ENCODE measurements at regions not wholly inside any gene's neighbourhood (a gene's known extent, or its start where the extent isn't known, plus 50 kb on each side); places are given as distances from the start of the nearest gene placed in this dataset.

DNA sequence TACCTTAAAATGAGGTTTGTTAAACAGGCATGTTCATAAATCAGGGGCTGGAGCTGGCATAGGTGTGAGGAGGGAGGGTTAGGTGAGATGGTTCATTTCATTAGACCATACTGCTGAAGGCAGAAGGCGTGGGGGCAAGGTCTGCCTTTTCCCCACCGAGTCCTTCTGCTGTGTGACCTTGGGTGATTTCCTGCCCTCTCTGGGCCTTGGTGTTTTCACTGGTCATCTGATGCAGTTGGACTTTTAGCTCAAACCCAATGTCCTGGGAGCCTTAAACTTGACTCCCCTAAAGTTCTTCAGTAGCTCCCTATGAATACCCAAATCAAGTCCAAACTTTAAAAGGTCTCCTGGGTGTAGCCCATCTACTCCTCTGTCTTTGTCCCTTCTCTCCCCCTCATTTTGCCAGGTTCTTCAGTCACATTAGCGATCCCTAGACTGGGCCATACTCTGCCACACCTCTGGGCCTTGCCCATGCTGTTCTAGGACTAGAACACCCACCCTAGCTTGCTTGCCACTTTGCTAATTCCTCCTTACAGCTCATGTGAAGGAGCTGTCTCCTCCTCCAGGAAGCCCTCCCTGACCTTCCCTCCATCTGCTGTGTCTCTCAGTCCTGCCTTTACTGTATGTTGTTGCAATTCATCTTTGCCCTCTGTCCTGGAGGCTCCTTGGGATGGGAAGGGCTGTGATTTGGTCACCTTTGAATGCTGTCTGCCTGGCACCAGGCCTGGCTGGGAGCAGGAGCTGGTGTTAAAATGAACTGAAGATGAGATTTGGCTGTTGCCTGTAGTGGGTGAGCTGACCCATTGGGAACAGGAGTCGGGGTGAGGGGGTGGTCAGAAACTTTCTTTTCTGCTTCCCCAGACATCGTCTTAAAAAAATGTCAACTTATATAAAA lies 85.4 kb upstream of the HS6ST1 start:
- no peak for DNase-seq

DNA sequence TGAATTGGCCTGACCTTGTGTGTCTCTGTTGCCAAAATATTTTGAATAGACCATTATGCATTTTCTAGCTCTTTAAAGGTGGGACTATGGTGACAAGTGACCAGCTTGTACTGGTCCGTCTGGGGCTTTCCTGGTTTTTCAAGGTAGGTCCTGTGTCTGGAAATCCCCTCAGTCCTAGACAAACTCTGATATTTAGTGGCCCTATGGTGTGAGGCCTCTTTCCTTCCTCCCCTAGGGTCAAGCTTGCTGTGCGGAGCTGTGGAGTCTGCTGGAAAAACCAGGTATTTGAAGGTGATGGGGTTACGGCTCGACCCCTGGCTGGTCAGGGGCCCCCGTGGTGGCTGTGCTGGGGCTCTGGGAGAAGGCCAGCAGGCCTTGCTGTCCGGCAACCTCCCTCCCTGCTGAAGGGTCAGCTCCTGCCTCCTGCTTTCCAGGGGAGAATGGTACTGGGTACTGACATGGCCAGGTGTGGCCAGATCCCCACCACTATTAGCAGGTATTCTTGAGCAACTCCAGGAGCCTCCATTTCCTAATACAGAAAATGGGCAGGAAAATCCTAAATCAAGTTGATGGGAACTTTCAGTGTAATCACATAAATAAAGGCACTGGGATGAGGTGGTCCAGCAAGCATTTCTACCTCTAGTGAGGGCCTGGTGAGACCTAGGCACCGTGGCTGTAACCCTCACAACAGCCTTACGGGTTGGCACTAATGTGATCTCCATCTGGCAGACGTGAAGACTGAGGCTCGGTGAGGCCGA lies 86.2 kb upstream of the HS6ST1 start:
- no peak for DNase-seq

DNA sequence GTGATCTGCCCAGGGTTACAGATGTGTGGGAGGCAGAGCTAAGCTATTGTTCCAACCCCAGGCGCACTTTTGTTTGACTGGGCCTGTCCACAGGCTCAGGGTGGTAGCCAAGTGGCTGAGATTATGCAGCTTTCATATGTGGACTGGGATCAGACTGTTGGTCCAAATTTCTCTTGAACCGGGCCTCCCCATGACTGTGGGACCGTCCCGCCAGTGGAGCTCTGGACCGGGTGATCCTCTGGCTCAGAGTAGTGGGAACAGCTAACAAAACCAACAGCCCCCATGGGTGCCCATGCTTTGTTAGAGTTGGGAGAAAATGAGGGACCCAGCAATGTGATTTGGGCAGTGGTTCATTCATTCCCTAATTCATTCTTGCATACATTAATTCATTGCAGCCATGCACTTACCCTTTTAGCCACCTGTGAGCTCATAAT lies 86.8 kb upstream of the HS6ST1 start:
- no peak for DNase-seq

DNA sequence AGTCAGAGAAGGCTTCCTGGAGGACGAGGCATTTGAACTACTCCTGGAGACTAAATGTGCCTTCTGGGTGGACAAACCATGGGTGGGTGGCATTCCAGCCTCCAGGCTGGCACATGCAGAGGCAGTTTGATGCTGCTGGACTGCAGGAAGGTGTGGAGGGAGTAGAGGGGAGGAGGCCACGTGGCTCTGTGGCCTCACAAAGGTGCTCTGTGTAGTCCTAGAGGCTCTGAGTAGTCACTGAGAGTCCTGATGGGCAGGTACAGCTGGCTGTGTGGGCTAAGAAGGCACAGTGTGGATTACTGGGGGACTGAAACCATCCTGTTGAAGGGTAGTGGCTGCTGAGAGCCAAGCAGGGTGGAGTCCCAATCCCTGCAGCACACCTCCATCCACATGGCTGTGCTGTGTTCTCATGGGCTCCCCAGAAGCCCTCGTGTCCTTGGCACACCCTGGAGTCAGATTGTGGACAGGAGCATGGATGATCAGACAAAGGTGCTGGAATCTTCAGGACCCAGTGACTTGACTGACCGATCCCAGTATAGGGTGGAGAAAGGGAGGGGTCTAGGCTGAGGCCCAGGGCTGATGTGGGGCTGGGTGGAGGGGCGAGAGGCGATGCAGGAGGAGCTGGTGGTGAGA lies 87.4 kb upstream of the HS6ST1 start:
- DNase-seq, result no peak

DNA sequence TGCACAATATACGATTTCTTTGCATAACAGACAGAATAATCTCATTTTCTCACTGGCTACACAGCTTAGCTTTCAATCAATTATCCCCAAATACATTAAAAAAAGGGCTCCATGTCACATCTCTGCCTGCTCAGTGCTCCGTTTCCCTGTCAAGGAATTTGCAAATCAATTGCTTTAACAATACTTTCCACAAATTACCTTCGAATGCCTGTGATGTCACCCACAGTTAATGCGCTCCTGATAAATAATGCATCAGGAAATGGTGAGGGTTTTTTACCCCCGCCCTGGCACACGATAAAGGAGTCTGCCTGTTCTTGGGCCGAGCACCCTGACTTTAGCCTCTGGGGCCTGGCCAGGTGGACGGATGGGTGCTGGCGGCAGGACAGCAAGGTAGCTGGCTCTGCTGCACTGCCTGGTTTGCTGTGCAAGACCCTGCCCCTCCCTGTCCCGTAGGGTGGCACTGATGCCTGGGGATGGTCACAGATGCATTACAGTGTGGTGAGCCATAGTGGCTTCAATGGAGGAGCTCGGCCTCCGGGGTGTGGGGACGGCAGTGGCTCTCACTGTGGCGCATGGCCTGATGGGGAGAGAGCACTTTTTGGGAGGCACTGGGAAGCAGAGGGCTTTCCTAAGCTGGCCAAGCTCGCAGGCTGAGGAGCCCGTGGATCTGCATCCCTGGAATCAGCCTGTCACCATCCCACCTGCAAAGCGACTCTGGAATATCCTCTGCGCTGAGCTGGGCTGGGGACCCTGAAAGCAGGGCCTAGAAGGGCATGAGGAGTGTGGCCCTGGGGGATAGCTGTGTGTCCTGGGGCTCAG lies 88.3 kb upstream of the HS6ST1 start:
- DNase-seq, result no peak

DNA sequence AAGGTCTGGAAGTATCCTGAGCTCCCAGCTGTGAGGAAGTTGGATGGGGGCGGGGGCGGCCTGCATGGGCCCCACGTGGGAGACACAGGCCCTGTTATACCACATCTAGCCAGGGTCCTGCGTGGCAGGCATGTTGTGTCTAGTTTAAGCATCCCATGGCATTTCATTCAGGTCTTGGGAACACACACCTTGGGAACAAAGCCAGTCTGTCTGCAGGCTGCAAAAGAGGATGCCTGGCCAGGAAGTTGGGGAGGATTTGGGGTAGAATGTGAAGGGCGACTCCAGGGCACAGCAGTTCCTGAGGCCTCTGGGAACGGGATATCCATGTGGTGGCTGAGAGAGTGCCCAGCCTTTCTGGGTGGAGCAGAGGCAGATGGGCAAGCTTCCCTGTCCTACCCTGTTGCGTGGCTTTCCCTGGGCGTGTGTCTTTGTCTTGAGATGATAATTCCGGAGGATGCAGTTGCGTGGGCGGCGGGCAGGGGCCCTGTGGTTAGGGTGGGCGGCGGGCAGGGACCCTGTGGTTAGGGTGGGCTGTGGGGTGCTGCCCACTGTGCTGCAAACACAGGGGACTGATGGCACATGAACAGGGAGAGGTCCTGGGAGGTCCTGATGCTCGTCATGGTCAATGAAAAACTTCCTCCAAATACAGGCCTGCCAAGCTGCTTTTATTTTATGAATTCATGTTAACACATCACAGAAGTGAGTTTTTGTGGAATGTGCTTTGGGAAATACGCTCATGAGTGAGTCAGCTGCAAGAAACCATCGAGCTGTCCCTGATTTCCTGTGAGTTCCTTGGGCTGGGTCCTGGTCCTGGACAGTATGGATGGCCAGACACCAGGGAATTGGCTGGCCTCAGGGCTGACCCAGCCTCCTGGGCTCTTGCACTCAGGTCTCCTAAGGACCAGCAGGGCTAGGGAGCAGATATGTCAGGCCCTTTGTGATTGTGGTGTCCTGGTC lies 90.0 kb upstream of the HS6ST1 start:
- no peak for DNase-seq

DNA sequence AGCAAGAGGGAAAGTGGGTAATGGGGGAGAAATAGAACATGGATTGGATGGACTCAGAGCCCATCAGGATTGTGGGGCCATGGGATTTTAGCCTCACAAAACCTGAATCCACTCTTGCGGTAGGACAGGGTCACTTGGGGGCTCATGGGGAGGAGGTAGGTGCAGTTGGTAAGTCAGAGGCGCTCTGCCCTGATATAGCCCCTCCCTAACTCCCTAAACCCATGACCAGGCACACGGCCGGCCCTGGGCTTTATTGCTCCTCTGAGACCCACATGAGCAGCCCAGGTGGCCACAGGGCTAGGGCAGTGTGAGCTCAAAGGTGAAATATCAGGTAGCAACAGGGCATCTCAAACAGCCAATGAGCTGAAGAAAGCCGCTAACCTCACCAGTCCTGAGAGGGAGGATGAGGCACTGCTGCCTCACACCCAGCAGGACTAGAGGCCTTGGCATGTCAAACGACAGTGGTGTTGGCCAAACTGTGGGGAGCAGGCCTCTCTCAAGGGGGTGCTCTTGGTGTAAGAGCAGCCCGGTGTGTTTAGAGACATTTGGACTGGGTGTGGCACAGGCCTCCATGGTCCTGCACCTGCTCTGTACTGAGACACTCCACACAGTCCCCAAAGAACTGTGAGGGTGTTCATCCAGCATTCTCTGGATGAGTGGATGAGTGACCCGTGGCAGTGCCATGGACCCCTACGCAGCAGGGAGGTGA lies 90.8 kb upstream of the HS6ST1 start:
- DNase-seq, result no peak

DNA sequence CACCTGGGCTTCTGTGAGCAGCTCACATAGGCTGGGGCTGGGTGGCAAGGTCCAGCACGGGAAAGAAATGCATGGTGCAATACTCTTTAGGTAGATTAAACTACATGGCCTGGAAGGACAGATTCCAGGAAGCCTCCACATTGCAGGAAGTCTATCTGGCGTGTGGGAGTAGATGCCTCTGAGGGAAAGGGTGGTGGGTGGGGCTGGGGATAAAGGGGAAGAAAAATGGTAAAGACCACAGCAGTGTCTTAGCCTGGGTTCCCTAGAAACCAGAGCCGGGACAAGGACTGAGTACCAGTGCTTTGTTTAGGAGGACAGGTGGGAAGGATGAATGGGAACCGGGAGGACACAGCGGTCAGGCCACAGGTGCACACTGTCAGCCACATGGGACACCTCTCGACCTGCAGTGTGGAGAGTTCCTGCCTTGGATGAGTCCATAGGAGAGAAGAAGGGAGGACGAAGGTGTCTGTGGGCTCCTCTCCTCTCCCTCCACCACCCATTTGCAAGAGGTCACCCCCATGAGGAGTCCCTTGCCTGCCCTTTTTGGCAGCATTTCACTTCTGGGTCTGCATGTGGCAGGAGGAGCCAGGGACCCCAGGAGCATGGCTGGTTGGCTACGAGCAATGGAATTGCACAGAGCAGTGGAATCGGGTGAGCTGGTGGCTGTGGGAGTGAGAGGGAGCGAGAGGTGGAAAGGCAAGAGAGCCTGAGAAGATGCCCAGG lies 91.5 kb upstream of the HS6ST1 start:
- DNase-seq, result no peak

DNA sequence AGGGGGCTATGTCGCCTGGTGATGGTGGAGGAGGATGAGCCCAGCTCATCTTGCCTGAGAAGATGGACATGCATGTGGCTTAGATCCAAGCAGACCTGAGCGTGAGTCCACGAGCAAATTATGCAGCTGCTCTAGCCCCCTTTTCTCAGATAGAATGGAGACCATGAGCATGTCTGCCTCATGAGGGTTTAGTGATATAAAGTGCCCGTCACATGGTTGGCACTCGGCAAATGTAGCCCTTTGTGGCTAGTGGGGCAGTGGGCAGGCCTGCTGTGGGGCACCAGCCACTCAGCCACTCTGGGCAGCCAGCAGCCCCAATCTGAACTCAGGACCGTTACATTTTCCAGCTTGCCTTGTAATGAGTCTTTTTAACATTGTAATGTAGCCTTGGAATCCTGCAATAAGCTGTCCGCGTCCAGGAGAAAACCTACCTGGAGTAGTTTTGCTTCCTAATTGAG lies 92.1 kb upstream of the HS6ST1 start:
- no peak for DNase-seq

DNA sequence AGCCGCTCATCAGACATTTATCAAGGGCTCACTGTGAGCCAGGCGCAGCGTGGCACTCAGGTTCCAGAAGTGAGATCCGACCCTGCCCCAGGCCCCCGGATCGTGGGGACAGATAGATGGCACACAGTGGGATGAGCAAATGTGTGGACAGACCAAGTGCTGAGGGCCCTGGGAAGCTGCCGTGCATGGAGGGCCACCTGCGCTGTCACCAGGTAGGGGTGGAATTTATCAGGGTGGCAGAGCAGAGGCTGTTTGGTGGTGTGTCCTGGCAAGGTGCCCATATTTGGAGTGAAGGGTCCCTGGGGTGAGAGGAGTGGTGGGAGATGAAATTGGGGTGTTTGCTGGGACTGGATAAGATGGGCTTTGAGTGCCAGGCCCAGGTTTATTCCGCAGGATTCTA lies 92.8 kb upstream of the HS6ST1 start:
- no peak for DNase-seq

DNA sequence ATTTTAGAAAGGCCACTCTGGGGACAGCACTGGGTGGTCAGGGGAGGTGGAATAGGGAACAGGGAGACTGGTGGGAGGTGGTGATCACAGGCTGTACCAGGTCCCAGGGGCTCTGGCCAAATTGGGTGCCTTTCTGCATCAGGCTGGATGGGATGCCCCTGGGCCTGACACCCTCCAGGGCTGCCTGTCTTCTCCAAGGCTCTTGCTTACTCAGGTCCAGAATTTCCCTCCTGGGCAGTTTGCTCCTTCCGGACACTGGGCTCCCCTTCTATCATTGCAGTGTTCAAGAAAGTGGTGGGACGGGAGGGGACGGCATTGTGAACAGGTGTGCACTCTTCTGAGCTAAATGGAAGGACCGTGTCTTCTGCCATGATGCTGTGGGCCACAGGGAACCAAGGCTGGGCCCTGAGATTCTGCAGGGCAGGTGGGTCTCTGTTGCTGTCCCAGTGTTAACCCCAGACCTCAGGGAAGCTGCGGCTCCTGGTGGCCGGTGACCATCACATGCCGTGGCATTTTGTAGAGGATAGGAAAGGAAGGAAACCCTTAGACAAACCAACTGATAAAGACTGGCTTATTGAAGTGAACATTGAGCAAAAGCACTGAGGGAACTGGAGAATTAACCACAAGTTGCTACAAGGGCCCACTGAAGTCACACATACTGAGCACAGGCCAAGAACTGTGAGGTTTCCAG lies 93.7 kb upstream of the HS6ST1 start:
- DNase-seq, result peak; percentile 75

DNA sequence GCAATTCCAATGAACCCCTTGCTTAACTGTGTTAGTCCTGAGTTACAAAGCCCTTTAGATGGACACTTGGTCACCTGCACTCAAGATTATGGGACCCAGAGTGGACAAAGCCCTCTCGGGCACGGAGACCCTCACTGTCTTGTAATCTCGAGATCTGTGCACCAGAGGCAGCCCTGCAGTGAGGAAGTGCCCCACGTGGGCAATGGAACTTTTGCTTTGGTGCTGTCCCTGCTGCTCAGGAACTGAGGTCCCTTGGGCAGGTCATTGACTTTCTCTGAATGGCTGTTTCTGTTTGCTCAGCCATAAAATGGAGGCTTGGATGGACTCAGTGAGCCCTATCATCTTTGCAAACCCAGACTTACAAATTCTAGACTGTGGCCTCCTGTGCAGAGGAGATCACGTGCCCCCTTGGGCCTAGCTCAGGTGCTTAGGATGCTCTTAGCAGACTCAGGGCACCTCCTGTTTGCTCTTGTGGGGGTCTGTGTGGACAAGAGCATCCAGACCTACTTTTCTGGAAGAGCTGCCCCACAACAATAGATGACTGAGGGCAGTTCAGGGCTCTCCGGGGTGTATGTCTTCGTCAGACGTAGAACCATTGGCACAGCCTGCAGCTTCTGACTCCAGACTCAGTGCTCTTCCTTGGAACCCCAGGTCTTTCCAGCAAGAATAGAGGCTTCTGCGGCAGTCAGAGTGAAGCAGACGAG lies 94.5 kb upstream of the HS6ST1 start:
- no peak for DNase-seq

DNA sequence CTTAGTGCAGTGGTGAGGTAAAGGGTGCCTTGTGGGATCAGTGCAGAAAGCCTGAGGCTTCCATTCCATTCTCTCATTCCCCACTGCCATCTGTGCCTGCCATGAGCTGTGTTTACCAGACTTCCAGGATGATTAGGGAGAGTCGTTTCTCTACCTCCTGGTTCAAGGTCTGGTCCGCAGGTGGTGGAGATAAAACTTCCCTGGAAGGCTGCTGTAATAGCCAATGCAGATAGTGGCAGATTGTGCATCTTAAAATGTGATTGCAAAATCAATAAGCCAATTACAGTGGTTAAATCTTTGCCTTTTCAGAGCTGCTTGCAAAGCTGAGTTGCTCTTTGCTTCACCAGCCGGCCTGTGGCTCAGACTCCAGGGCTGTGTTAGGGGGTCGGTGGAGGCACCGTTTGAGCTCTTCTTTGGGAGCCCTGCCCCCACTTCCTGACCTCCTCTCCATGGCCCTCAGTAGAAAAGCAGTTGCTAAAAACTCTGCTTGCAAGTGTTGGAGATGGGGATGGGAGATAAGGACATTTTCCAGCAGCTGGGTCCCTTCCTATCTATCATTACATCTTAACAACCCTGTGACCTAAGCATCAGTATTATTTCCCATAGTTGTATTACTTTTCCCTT lies 95.2 kb upstream of the HS6ST1 start:
- peak; percentile 75 for DNase-seq

DNA sequence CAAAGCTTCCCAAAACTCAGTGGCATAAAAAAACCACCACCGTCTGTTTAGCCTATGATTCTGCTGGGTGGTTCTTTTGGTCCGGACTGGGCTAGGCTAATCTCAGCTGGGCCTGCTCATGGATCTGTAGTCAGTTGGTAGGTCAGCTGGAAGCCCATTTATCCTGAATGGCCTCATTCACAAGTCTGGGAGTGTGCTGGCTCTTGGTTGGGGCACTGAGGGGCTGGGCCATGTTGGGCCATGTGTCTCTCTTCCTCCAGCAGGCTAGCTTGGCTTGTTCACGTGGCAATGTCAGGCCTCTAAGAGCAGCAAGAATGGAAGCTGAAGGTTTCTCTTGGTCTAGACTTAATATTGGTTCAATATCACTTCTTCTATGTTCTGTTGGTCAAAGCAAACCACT lies 95.7 kb upstream of the HS6ST1 start:
- peak; percentile 39 for DNase-seq

DNA sequence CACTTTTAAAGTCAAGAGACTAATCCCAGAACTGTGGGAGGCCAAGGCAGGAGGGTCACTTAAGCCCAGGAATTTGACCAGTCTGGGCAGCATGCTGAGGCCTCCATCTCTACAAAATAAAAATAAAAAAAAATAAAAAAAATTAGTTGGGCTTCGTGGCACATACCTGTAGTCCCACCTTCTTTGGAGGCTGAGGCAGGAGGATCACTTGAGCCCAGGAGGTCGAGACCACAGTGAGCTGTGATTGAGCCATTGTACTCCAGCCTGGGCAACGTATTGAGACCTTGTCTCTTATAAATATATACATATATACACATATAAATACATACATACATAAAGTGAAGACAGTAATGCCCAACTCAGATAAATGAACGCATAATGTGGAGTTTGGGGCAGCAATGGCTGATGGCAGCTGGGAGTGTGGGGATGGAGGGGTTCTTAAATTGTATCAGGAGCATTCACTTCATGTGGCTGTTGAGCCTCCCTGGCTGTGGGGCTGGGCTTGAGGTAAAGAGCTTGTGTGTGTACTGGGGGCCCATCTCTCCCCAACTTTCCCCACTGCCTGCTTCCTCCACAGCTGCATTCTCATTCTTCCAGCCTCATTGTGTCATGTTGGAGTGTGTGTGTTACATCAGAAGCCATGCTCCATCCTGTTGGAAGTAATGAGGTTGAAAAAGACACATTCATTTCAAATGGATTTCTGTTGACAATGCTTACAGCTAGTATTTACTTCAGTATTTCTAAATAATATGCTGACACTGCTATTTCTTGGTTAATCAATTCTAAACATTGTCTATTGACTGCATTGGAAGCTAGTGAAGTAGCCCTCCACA lies 96.5 kb upstream of the HS6ST1 start:
- DNase-seq, result peak; percentile 8

DNA sequence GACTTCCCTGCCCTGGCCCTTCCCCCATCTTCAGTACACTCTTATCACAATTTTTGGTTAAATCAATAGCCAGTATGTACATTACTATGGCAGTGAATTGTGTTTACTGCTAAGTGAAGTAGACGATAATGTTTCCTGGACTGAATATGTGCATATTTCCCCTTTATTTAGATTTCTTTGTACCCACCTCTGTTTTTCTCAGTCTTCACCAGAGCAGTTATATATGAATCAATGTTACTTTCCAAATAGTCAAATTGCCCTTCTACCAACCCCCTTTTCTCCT lies 97.1 kb upstream of the HS6ST1 start:
- no peak for DNase-seq

DNA sequence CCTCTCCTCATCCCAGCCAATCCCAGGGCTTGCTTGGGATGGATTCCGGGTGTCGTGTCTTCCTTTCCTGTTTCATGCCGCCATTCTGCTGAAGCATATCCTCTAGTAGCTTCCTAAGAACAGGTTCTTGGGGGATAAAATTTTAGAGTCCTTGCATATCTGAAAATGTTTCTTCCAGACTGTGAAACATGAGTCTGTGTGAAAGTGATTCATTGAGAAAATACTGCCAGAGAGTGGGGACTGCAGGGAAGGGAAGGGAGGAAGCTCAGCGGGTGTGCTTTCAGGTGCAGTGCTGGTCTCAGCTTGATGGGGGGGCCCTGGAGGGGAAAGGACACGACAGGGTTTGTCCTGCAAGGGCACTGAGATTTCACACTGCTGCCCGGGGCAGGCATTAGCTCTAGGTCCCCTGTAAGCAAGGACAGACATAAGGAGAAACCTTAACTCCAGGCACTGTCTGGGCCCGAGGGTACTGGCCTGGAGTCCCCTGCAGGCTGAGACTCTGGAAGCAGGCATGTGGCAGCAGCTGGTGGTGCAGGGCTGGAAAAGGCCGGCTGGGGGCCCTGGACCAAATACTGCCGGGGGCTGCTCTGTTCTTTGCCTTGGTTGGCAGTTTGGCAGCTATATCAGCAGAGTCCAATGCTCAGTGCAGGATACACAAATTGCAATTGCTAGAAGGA lies 97.6 kb upstream of the HS6ST1 start:
- DNase-seq, result no peak
